ENCODE measurements at regions not wholly inside any gene's neighbourhood (a gene's known extent, or its start where the extent isn't known, plus 50 kb on each side); places are given as distances from the start of the nearest gene placed in this dataset.

DNA sequence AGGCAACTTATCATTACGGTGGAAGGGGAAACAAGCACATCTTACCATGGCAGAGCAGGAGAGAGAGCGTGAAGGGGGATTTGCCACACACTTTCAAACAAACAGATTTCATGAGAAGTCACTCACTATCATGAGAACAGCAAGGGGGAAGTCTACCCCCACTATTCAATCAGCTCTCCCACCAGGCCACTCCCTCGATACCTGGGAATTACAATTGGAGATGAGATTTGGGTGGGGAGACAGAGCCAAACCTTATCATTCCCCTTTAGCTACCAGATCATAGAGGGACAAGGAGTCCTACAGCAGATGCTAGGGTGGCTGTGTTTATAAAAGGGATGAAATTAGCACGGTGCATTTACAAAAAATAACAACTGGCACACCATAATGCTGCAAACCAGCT is 2149.4 kb upstream of the ACO1 start:
- Histone ChIP-seq H3K36me3 (ENCODE audit: control insufficient read depth in 1 of 2, insufficient read depth in 2 of 2, low read depth in 1 of 2, low read length in 2 of 2) (no peaks in the 10 kb centered on the region), H3K4me1 (ENCODE audit: control insufficient read depth, insufficient read depth, low read depth, low read length) (no peaks in the 10 kb centered on the region), H4K91ac (ENCODE audit: low read length) (no peak overlapping the region), H3K4me2 (ENCODE audit: low read length, poor library complexity, severe bottlenecking) (no peak overlapping the region), H4K8ac (ENCODE audit: low read length) (no peak overlapping the region), H3K27me3 (ENCODE audit: control insufficient read depth in 1 of 2, insufficient read depth in 1 of 2, low read length in 2 of 2) (no peaks in the 10 kb centered on the region), H3K18ac (ENCODE audit: low read depth in 1 of 2, low read length in 2 of 2) (no peak overlapping the region), H2BK120ac (ENCODE audit: low read depth, low read length) (no peak overlapping the region), H2BK15ac (ENCODE audit: low read depth, poor library complexity, severe bottlenecking) (no peak overlapping the region), H2BK5ac (ENCODE audit: low read depth, low read length, poor library complexity, severe bottlenecking) (no peak overlapping the region), H2AK5ac (ENCODE audit: low read length, severe bottlenecking) (no peak overlapping the region), H2BK12ac (ENCODE audit: low read length in 2 of 2) (no peak overlapping the region), H2AFZ (ENCODE audit: low read depth, low read length) (no peak overlapping the region), H3K9ac (ENCODE audit: low read length) (no peak overlapping the region), H3K4ac (ENCODE audit: low read depth in 1 of 2, low read length in 2 of 2) (no peak overlapping the region), H3K79me1 (replicated peaks; ENCODE audit: low read length, poor library complexity, severe bottlenecking) (no peaks in the 10 kb centered on the region), H3K23ac (ENCODE audit: low read length in 2 of 2) (no peak overlapping the region), H3K4me3 (ENCODE audit: insufficient read depth in 1 of 2, low read depth in 1 of 2, low read length in 2 of 2) (no peak overlapping the region), H3K9me3 (ENCODE audit: control insufficient read depth, low read length) (no peaks in the 10 kb centered on the region), H3K27ac (ENCODE audit: low read length, poor library complexity, severe bottlenecking) (no peak overlapping the region), H3K14ac (ENCODE audit: low read length in 2 of 2) (no peak overlapping the region)
- no peak for DNase-seq
- WGBS: 73% methylated on average over 3 of the region's 4 CpGs

DNA sequence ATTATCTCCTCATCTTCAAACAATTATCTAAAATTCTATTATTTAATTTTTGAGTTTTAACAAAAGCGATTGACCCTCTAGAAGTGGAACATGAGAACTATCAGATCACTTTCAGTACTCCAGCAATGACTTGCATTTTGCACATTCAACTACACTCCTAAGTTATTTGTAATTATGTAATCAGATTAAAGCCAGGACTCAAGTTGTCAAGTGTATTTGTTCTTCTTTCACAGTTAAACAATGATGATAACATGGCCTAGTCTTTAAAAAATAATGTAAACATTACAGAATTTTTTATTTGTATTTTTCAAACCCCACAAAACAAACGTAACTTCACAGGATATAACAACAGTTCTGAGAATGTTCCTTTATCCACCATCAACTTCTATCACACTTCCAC is 2148.9 kb upstream of the ACO1 start:
- no peak overlapping the region for H3K23ac ChIP-seq (ENCODE audit: low read length in 2 of 2)
- WGBS: 59% methylated on average over 1 of the region's 2 CpGs

GRCh38 chr9:30239878-30240277 is 2144.6 kb upstream of the ACO1 start:
- H3K9ac ChIP-seq (ENCODE audit: low read length): no peak overlapping the region

More for the DNA sequence above, 2148.9 kb upstream of the ACO1 start:
- Histone ChIP-seq H3K4ac (ENCODE audit: low read depth in 1 of 2, low read length in 2 of 2) (no peak overlapping the region), H3K4me2 (ENCODE audit: low read length, poor library complexity, severe bottlenecking) (no peak overlapping the region), H3K9ac (ENCODE audit: low read length) (no peak overlapping the region), H2BK12ac (ENCODE audit: low read length in 2 of 2) (no peak overlapping the region), H3K4me3 (ENCODE audit: insufficient read depth in 1 of 2, low read depth in 1 of 2, low read length in 2 of 2) (no peak overlapping the region), H2AK5ac (ENCODE audit: low read length, severe bottlenecking) (no peak overlapping the region), H2BK15ac (ENCODE audit: low read depth, poor library complexity, severe bottlenecking) (no peak overlapping the region), H3K14ac (ENCODE audit: low read length in 2 of 2) (no peak overlapping the region), H3K27ac (ENCODE audit: low read length, poor library complexity, severe bottlenecking) (no peak overlapping the region), H3K36me3 (ENCODE audit: control insufficient read depth in 1 of 2, insufficient read depth in 2 of 2, low read depth in 1 of 2, low read length in 2 of 2) (no peaks in the 10 kb centered on the region), H2AFZ (ENCODE audit: low read depth, low read length) (no peak overlapping the region), H4K91ac (ENCODE audit: low read length) (no peak overlapping the region), H3K18ac (ENCODE audit: low read depth in 1 of 2, low read length in 2 of 2) (no peak overlapping the region), H2BK120ac (ENCODE audit: low read depth, low read length) (no peak overlapping the region), H2BK5ac (ENCODE audit: low read depth, low read length, poor library complexity, severe bottlenecking) (no peak overlapping the region), H3K4me1 (ENCODE audit: control insufficient read depth, insufficient read depth, low read depth, low read length) (no peaks in the 10 kb centered on the region), H3K27me3 (ENCODE audit: control insufficient read depth in 1 of 2, insufficient read depth in 1 of 2, low read length in 2 of 2) (no peaks in the 10 kb centered on the region), H3K9me3 (ENCODE audit: control insufficient read depth, low read length) (no peaks in the 10 kb centered on the region), H3K79me1 (replicated peaks; ENCODE audit: low read length, poor library complexity, severe bottlenecking) (no peaks in the 10 kb centered on the region), H4K8ac (ENCODE audit: low read length) (no peak overlapping the region)
- DNase-seq: no peak

GRCh38 chr9:30243467-30243866 is 2141.0 kb upstream of the ACO1 start:
- no peak overlapping the region for H3K9ac ChIP-seq (ENCODE audit: low read length)
- H3K27me3 ChIP-seq (ENCODE audit: control insufficient read depth in 1 of 2, insufficient read depth in 1 of 2, low read length in 2 of 2): no peaks in the 10 kb centered on the region
- H2AFZ ChIP-seq (ENCODE audit: low read depth, low read length): no peak overlapping the region
- no peak overlapping the region for H4K91ac ChIP-seq (ENCODE audit: low read length)
- H3K18ac ChIP-seq (ENCODE audit: low read depth in 1 of 2, low read length in 2 of 2): no peak overlapping the region
- H3K4me2 ChIP-seq (ENCODE audit: low read length, poor library complexity, severe bottlenecking): no peak overlapping the region
- H2BK120ac ChIP-seq (ENCODE audit: low read depth, low read length): no peak overlapping the region
- no peak overlapping the region for H3K14ac ChIP-seq (ENCODE audit: low read length in 2 of 2)
- H3K4me3 ChIP-seq (ENCODE audit: insufficient read depth in 1 of 2, low read depth in 1 of 2, low read length in 2 of 2): no peak overlapping the region
- no peak overlapping the region for H2BK5ac ChIP-seq (ENCODE audit: low read depth, low read length, poor library complexity, severe bottlenecking)
- H2AK5ac ChIP-seq (ENCODE audit: low read length, severe bottlenecking): no peak overlapping the region
- H3K79me1 ChIP-seq (replicated peaks; ENCODE audit: low read length, poor library complexity, severe bottlenecking): no peaks in the 10 kb centered on the region
- no peak overlapping the region for H3K27ac ChIP-seq (ENCODE audit: low read length, poor library complexity, severe bottlenecking)
- H2BK15ac ChIP-seq (ENCODE audit: low read depth, poor library complexity, severe bottlenecking): no peak overlapping the region
- H4K8ac ChIP-seq (ENCODE audit: low read length): no peak overlapping the region
- H3K23ac ChIP-seq (ENCODE audit: low read length in 2 of 2): no peak overlapping the region
- no peak overlapping the region for H2BK12ac ChIP-seq (ENCODE audit: low read length in 2 of 2)
- DNase-seq: no peak
- H3K4me1 ChIP-seq (ENCODE audit: control insufficient read depth, insufficient read depth, low read depth, low read length): no peaks in the 10 kb centered on the region
- no peaks in the 10 kb centered on the region for H3K9me3 ChIP-seq (ENCODE audit: control insufficient read depth, low read length)
- no peaks in the 10 kb centered on the region for H3K36me3 ChIP-seq (ENCODE audit: control insufficient read depth in 1 of 2, insufficient read depth in 2 of 2, low read depth in 1 of 2, low read length in 2 of 2)
- H3K4ac ChIP-seq (ENCODE audit: low read depth in 1 of 2, low read length in 2 of 2): no peak overlapping the region

More at GRCh38 chr9:30239878-30240277, 2144.6 kb upstream of the ACO1 start:
- Histone ChIP-seq H3K4me2 (ENCODE audit: low read length, poor library complexity, severe bottlenecking) (no peak overlapping the region), H4K8ac (ENCODE audit: low read length) (no peak overlapping the region), H3K9me3 (ENCODE audit: control insufficient read depth, low read length) (no peaks in the 10 kb centered on the region), H4K91ac (ENCODE audit: low read length) (no peak overlapping the region), H3K23ac (ENCODE audit: low read length in 2 of 2) (no peak overlapping the region), H2BK120ac (ENCODE audit: low read depth, low read length) (no peak overlapping the region), H3K4me1 (ENCODE audit: control insufficient read depth, insufficient read depth, low read depth, low read length) (no peaks in the 10 kb centered on the region), H2AFZ (ENCODE audit: low read depth, low read length) (no peak overlapping the region), H3K79me1 (replicated peaks; ENCODE audit: low read length, poor library complexity, severe bottlenecking) (no peaks in the 10 kb centered on the region), H3K4ac (ENCODE audit: low read depth in 1 of 2, low read length in 2 of 2) (no peak overlapping the region), H2BK12ac (ENCODE audit: low read length in 2 of 2) (no peak overlapping the region), H2BK5ac (ENCODE audit: low read depth, low read length, poor library complexity, severe bottlenecking) (no peak overlapping the region), H3K14ac (ENCODE audit: low read length in 2 of 2) (no peak overlapping the region), H3K18ac (ENCODE audit: low read depth in 1 of 2, low read length in 2 of 2) (no peak overlapping the region), H3K36me3 (ENCODE audit: control insufficient read depth in 1 of 2, insufficient read depth in 2 of 2, low read depth in 1 of 2, low read length in 2 of 2) (no peaks in the 10 kb centered on the region), H3K4me3 (ENCODE audit: insufficient read depth in 1 of 2, low read depth in 1 of 2, low read length in 2 of 2) (no peak overlapping the region), H2AK5ac (ENCODE audit: low read length, severe bottlenecking) (no peak overlapping the region), H2BK15ac (ENCODE audit: low read depth, poor library complexity, severe bottlenecking) (no peak overlapping the region), H3K27me3 (ENCODE audit: control insufficient read depth in 1 of 2, insufficient read depth in 1 of 2, low read length in 2 of 2) (no peaks in the 10 kb centered on the region), H3K27ac (ENCODE audit: low read length, poor library complexity, severe bottlenecking) (no peak overlapping the region)
- whole genome bisulfite sequencing: 57% methylated on average over 1 of the region's 2 CpGs
- DNase-seq: no peak
